Putamen (tissue), 1 donor: ENCODE measurements at regions not wholly inside any gene's neighbourhood (a gene's known extent, or its start where the extent isn't known, plus 50 kb on each side); places are given as distances from the start of the nearest gene placed in this dataset.
"Not testable (repeated sequence)": the region's sequence is repeated elsewhere in the genome, so short reads cannot be mapped to it uniquely, and the experiment has no call there.

Source experiments
- DNase-seq: peaks from one replicate; pipeline ENCODE4 v3.0.0-alpha.2; 2016; ENCODE audit warnings: low spot score

- peak; percentile 34 for DNase-seq
These were observed 110.2 kb upstream of the EGFLAM start for GRCh38 chr5:38148021-38148625.

- DNase-seq: no peak
These were observed 115.0 kb upstream of the EGFLAM start for GRCh38 chr5:38143384-38143783.

GRCh38 chr5:38141665-38142064, 116.7 kb upstream of the EGFLAM start:
- no peak for DNase-seq

- no peak for DNase-seq
These were observed 119.8 kb upstream of the EGFLAM start for GRCh38 chr5:38138574-38138973.

- DNase-seq: no peak
These were observed 122.8 kb upstream of the EGFLAM start for GRCh38 chr5:38135486-38136039.

GRCh38 chr5:38134810-38135209, 123.5 kb upstream of the EGFLAM start:
- no peak for DNase-seq

GRCh38 chr5:38134294-38134693, 124.1 kb upstream of the EGFLAM start:
- not testable (repeated sequence) for DNase-seq

GRCh38 chr5:38131686-38132085, 126.7 kb upstream of the EGFLAM start:
- no peak for DNase-seq

GRCh38 chr5:38124321-38124720, 134.0 kb upstream of the EGFLAM start:
- no peak for DNase-seq

- DNase-seq: no peak
These were observed 136.9 kb upstream of the EGFLAM start for GRCh38 chr5:38121420-38121819.

GRCh38 chr5:38119836-38120235, 138.5 kb upstream of the EGFLAM start:
- no peak for DNase-seq

GRCh38 chr5:38117784-38118479, 140.4 kb upstream of the EGFLAM start:
- no peak for DNase-seq

- DNase-seq: no peak
These were observed 143.0 kb upstream of the EGFLAM start for GRCh38 chr5:38115318-38115827.

GRCh38 chr5:38113880-38114279, 144.5 kb upstream of the EGFLAM start:
- no peak for DNase-seq

- DNase-seq: no peak
These were observed 144.9 kb upstream of the EGFLAM start for GRCh38 chr5:38113456-38113855.

GRCh38 chr5:38112938-38113337, 145.4 kb upstream of the EGFLAM start:
- DNase-seq: no peak

GRCh38 chr5:38110130-38110529, 148.2 kb upstream of the EGFLAM start:
- no peak for DNase-seq

GRCh38 chr5:38107096-38107495, 151.3 kb upstream of the EGFLAM start:
- DNase-seq: no peak

- no peak for DNase-seq
These were observed 152.6 kb upstream of the EGFLAM start for GRCh38 chr5:38105801-38106200.

GRCh38 chr5:38105231-38105570, 153.2 kb upstream of the EGFLAM start:
- DNase-seq: no peak

GRCh38 chr5:38104497-38105230, 153.7 kb upstream of the EGFLAM start:
- no peak for DNase-seq

- no peak for DNase-seq
These were observed 156.5 kb upstream of the EGFLAM start for GRCh38 chr5:38101897-38102296.
